OCI-M2 (cell line): ENCODE measurements at regions not wholly inside any gene's neighbourhood (a gene's known extent, or its start where the extent isn't known, plus 50 kb on each side); places are given as distances from the start of the nearest gene placed in this dataset.

Experiments
- DNase-seq: peaks from one replicate; lab custom pipeline; 2025; ENCODE audit not compliant: unreplicated experiment; lab: John Stamatoyannopoulos, UW

DNA sequence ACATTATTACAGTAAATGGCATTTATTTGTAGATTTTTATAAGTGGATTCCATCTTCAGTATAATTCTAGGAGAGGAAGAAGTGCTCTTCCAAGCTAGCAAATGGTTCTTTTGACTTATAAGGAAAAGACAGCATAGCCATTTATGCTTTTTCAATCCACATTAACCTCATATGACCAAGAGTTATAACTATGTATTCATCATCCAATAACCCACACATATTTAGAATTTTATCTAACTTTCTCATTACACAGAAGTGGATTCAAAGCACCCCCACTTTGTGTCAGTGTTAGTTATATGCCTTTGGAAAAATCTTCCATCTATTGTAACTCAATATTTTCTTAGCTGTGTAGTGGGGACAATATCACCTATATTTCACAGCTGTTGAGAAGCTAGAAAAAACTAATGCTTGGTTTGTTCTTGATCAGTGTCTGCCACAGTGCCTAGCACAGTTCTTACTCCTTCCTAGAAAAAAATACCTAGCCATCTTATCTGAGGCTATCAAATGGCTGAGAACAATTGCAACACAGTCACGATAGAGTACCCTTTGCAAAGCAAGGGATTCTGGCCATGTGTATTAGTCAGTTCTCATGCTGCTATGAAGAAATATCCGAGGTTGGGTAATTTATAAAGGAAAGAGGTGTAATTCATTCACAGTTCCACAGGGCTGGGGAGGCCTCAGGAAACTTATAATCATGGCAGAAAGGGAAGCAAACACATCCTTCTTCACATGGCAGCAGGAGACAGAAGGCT is 986.3 kb downstream of the TFAP2A start:
- DNase-seq, result no peak

DNA sequence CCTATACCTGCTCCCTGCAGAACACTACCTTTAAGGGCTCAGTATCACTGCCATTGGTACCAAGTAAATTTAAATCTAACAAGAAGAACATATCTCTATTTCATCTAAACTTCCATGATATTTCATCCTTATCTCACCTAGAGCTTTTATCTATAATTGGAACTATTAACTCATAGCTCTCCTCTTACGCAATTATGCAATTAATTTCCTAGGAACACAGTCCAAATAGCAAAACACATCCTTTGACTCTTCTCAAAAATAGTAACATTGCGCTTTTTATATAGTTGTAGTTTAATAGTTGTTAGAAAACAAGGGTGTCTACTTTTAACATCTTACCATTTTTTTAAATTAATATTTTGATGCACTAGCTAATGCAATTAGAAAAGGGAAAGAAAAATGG is 986.8 kb upstream of the SLC35B3 start:
- DNase-seq, result no peak

- no peak for DNase-seq
Measured at GRCh38 chr6:9420316-9421015, 985.1 kb upstream of the SLC35B3 start.

GRCh38 chr6:9417400-9417799 is 982.1 kb upstream of the SLC35B3 start:
- no peak for DNase-seq

DNA sequence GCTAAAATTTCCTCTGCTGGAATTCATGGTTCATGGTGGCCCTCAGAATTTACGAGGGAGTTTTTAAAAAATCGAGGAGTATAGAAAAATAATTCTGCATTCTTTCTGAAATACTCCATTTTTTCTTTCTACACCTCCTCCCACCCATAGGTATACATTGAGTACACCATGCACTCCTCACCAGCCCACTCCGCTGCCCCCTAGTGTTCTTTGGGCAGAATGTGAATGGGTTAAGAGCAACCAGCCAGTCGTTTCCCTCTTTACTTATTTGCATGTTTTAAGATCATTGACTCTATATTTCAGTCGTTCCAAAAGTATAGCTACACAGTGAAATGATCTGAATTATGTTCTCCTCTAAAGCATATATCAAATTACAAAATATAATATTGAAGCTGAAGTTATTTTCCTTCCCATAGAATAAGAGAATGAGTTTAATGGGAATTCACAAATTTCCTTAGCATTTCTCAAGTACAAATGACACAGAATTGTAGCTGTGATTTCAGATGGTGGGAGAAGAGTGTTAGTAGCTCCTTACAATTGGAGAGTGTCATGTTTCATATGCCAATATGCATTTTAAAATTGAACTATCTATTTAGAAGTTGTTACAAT is 977.7 kb upstream of the SLC35B3 start:
- DNase-seq, result no peak

- no peak for DNase-seq
Measured at GRCh38 chr6:9409126-9409525, 973.8 kb upstream of the SLC35B3 start.

- DNase-seq, result no peak
Measured at GRCh38 chr6:9408402-9409117, 973.2 kb upstream of the SLC35B3 start.

DNA sequence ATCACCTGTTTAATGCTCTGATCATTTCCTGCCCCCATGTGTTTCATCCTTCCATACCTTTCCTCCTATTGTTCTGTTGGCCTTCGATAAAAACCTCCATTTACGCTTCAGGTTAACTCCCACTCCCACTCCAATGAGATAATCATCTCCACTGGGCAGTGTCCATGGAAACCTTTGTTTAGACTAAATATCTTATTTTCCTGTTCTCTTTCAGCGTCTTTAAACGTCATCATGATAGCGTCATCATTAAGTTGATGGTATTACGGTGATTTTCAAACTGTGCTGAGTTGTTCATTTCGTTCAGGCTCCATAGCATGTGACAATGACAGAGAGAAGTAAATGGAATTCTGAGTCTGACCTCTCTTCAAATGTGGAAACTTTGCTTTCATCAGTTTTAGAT is 970.5 kb upstream of the SLC35B3 start:
- DNase-seq, result no peak

- DNase-seq, result no peak
Measured at GRCh38 chr6:9405369-9405768, 970.0 kb upstream of the SLC35B3 start.

- DNase-seq, result no peak
Measured at GRCh38 chr6:9404351-9405146, 969.2 kb upstream of the SLC35B3 start.

DNA sequence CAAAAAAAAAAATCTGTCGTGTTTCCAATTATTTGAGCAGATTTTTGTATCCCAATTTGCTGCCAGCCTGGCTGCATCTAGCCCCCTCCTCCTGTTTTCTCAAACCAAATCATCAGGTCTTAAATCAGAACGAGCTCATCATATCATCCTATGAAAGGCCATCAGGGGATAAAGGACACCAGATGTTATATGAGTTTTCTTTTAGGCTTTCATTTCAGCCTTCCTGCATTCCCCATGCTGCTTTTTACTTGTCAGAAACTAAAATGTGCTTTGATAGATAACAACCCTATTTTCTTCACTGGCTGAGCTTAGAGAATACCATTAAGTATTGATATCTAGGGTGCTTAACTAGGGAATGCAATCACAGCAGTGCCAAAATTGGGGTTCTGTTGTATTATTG is 968.4 kb upstream of the SLC35B3 start:
- no peak for DNase-seq

DNA sequence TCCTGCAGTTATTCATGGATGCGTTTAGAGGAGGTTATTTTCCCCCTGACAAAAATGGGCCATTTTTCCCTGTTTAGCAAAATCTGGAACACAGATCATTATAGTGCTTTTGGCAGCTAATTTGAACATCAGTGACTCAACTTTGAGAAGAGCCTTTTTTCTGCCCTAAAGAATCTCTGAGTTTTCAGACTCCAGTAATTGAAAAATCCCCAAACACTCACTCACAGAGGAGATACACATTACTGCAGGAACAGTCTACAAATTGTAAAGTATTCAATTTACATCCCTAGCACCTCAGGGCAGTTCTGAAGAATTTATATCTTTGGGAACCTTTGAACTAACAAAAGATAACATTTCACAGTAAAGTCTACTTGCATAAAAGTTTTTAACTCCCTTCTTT is 966.6 kb upstream of the SLC35B3 start:
- DNase-seq, result no peak

DNA sequence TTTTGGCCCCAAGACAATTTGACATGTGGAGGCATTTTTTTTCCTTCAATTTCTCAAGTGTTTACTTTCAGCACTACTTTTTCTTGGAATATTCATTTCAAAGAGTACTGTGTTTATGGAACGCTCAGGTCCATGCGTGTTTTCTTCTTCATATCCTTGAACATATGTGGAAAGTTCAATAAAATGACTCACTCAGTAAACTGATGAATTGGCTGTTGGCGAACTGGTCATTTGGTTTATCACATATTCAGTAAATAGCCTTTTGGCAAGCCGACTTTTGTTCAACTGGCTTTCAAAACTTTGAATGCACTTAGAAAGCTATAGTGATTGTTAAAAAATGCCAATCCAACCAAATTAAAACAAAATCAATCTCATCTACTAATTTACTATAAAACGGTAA is 964.6 kb upstream of the SLC35B3 start:
- no peak for DNase-seq

- no peak for DNase-seq
Measured at GRCh38 chr6:9398767-9399373, 963.5 kb upstream of the SLC35B3 start.

GRCh38 chr6:9398071-9398766 is 962.9 kb upstream of the SLC35B3 start:
- DNase-seq, result no peak

DNA sequence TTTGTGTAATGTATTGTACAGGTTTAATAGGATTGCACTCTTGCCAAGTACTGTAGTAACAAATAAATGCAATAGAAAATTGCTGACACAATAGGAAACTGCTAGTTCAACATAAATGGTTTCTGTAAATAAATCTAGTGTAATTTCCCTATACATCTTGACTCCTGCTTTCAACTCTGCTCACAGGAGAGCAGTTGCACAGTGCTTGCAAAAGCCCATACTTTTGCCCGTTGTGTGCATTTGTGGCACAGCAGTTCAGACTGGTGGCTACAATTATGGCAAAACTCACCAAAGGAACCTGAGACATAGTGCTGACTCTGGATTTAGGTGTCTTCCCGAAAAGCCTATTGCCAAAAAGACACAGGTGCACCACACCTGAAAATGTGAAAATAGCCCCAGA is 953.3 kb upstream of the SLC35B3 start:
- DNase-seq, result no peak

- no peak for DNase-seq
Measured at GRCh38 chr6:9380568-9380967, 945.2 kb upstream of the SLC35B3 start.

DNA sequence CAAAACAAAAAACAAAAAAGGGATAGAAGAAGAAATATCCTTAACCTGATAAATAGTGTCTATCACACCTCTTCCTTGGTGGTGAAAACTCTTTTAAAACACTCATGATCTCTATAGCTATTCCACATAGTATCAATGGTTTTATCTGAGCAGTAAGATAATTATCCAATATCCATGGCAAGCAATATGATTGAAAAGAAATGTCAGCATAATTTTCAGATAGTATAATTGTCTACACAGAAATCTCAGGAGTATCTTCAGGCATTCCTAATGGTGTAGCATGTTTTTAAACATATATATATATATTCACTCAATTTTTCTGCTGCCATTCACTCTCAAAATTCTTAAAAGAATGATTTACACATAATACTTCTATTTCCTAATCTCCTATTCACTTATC is 938.0 kb upstream of the SLC35B3 start:
- DNase-seq, result no peak

- DNase-seq, result no peak
Measured at GRCh38 chr6:9370480-9370879, 935.1 kb upstream of the SLC35B3 start.

DNA sequence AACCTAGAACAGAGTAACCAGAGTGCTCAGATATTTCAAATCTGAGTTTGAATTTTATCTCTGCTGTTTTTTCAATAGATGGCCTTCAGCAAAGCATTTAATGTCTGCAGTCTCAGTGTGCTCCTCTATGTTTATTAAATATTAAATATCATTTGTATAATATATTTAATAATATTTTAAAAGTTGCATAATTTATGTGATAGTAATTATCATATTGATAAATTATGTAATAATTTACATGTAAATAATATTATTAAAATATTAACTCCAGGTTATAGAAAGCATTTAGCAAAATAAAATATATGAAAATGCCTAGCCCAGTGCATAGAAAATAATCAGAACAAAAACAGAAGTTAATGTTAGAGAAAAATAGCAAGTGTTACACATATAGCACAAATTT is 930.0 kb upstream of the SLC35B3 start:
- no peak for DNase-seq
